BLaER1 (cell line): ENCODE measurements at regions not wholly inside any gene's neighbourhood (a gene's known extent, or its start where the extent isn't known, plus 50 kb on each side); places are given as distances from the start of the nearest gene placed in this dataset.
"Not testable (repeated sequence)": the region's sequence is repeated elsewhere in the genome, so short reads cannot be mapped to it uniquely, and the experiment has no call there.

Experiments
- H3K27ac ChIP-seq: shearing (Covaris generic); formaldehyde crosslinking; 2 replicates; pipeline ENCODE4 v1.8.1; 2022
- H3K27me3 ChIP-seq: shearing (Covaris generic); formaldehyde crosslinking; 2 replicates; pipeline ENCODE4 v1.8.1; 2022
- H3K36me3 ChIP-seq: shearing (Covaris generic); formaldehyde crosslinking; 2 replicates; pipeline ENCODE4 v1.8.1; 2022
- H3K4me1 ChIP-seq: shearing (Covaris generic); formaldehyde crosslinking; 2 replicates; pipeline ENCODE4 v1.8.1; 2022
- H3K4me2 ChIP-seq: shearing (Covaris generic); formaldehyde crosslinking; 2 replicates; pipeline ENCODE4 v1.8.1; 2022
- H3K4me3 ChIP-seq: shearing (Covaris generic); formaldehyde crosslinking; 2 replicates; pipeline ENCODE4 v1.8.1; 2022
- H3K9ac ChIP-seq: shearing (Covaris generic); formaldehyde crosslinking; 2 replicates; pipeline ENCODE4 v1.8.1; 2022
- H3K9me3 ChIP-seq: shearing (Covaris generic); formaldehyde crosslinking; 2 replicates; pipeline ENCODE4 v1.8.1; 2022
- H4K20me1 ChIP-seq: shearing (Covaris generic); formaldehyde crosslinking; 2 replicates; pipeline ENCODE4 v1.8.1; 2022
- Cebpa-rat ChIP-seq: shearing (Covaris generic); IDR thresholded peaks from 2 replicates; pipeline ENCODE4 v1.8.1; 2022

DNA sequence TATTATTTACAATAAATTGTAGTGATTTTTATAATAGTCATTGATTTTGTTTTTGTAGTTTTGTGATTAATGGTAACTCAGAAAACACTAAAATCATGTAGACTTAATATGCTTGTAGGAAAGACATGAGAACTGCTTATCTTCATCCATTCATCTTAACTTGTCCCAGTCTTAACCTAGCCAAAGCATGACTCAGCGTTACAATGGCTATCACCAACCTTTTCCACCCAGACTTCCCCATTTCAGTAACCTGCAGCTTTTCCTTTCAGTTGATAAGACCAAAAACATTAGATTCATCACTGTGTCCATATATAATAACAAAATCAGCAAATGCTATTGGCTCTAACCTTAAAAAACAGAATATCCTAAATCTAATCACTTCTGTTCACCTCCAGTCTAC is 106.2 kb upstream of the KLF8 start:
- peaks cover 8% of the 10 kb centered on the region; the same call in 1 of the 2 replicates for H4K20me1 ChIP-seq
- H3K4me3 ChIP-seq: no peak overlapping the region
- no peak overlapping the region for H3K9ac ChIP-seq
- peaks cover 85% of the 10 kb centered on the region for H3K27me3 ChIP-seq
- H3K4me1 ChIP-seq: peaks cover 17% of the 10 kb centered on the region
- H3K27ac ChIP-seq: no peak overlapping the region
- H3K9me3 ChIP-seq: no peaks in the 10 kb centered on the region
- H3K36me3 ChIP-seq: no peaks in the 10 kb centered on the region
- H3K4me2 ChIP-seq: no peak overlapping the region
- TF ChIP-seq Cebpa-rat: no peak

DNA sequence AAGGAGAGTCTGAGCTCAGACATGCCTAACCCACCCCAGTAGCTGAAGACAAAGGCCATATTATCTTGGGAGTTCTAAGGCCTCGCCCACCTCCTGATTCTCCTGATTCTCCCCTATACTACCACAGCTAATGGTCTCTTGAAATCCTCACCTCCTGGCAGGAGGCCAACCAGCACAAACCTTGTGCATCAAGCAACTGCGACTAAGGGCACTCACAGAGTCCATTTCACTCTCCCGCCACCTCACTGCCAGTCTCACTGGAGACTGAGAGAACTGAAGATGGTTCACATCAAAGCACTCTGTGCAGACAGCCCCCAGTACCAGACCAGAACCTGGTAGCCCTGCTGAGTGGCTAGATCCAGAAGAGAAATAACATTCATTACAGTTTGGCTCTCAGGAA is 102.1 kb upstream of the KLF8 start:
- Histone ChIP-seq H3K9me3 (no peaks in the 10 kb centered on the region), H3K27me3 (peaks cover 74% of the 10 kb centered on the region), H3K36me3 (no peaks in the 10 kb centered on the region), H4K20me1 (peaks cover 8% of the 10 kb centered on the region; the same call in 1 of the 2 replicates), H3K4me1 (peaks cover 17% of the 10 kb centered on the region), H3K9ac (no peak overlapping the region), H3K4me3 (no peak overlapping the region), H3K4me2 (peak overlapping the region; percentile 69), H3K27ac (no peak overlapping the region)
- TF ChIP-seq Cebpa-rat: no peak

- H3K9me3 ChIP-seq: no peaks in the 10 kb centered on the region
- peaks cover 8% of the 10 kb centered on the region; the same call in 1 of the 2 replicates for H4K20me1 ChIP-seq
Observed at GRCh38 chrX:56130436-56130835, 101.7 kb upstream of the KLF8 start.

DNA sequence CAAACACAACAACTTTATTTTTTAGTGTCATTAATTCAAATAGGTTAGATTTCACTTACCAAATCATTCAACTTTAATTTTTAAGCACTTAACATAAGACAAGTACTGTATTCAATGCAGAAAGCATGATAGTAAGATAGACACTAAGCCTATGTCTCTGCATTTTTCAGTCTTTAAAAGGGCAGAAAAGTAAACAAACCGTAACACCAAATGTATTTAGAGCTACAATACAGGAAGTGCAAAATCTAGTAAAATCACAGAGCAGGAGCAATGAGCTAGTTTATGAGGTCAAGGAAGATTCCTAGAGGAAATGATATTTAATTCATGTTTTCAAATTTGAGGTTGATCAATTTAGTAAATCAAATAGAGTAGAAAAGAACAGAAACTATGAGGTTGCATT is 68.0 kb upstream of the KLF8 start:
- H3K4me3 ChIP-seq, H3K27ac ChIP-seq, H3K27me3 ChIP-seq, H3K36me3 ChIP-seq, H3K4me2 ChIP-seq, H3K9ac ChIP-seq, H3K4me1 ChIP-seq, H4K20me1 ChIP-seq: not testable (repeated sequence)
- peaks cover 21% of the 10 kb centered on the region for H3K9me3 ChIP-seq

More at GRCh38 chrX:56130436-56130835, 101.7 kb upstream of the KLF8 start:
- no peak overlapping the region for H3K4me3 ChIP-seq
- peaks cover 70% of the 10 kb centered on the region for H3K27me3 ChIP-seq
- H3K9ac ChIP-seq: no peak overlapping the region
- no peak for TF ChIP-seq Cebpa-rat
- no peak overlapping the region for H3K27ac ChIP-seq
- H3K4me1 ChIP-seq: peaks cover 17% of the 10 kb centered on the region
- peak overlapping the region; percentile 69 for H3K4me2 ChIP-seq
- H3K36me3 ChIP-seq: no peaks in the 10 kb centered on the region
